ENCODE measurements at regions not wholly inside any gene's neighbourhood (a gene's known extent, or its start where the extent isn't known, plus 50 kb on each side); places are given as distances from the start of the nearest gene placed in this dataset.

DNA sequence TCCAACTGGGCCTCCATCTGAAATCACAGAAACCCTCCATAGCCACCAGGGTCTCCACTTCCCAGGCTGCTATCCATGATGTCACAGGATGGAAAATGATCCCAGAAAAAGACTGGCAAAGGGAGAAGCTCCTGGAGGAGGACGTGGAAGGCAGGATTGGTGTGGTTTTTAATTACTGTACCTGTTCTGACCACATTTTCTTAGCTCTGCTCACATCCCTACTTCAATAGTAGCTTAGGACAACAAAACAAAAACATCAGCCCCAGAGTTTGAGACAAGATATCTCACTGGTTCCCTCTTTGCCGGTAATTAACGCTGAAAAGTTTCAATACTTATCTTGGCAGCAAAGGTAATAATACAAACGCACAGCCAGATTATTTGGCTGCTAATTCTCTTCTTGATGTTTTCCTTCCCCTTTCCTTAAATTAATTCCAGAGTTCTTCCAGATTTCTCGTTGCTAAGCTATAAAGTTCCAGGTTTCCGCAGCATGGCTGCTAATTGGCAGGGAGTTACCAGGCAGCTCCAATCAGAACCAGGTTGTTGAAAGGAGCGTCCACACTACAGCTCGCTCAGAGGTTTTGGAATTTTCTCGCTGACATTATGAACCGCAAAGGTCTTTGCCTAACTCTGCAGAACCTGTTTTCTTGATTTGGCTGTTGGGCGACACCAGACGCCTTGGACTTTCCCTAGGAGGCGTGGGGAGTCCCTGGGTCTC lies 263.4 kb downstream of the MRTFB start:
- no peak for DNase-seq

DNA sequence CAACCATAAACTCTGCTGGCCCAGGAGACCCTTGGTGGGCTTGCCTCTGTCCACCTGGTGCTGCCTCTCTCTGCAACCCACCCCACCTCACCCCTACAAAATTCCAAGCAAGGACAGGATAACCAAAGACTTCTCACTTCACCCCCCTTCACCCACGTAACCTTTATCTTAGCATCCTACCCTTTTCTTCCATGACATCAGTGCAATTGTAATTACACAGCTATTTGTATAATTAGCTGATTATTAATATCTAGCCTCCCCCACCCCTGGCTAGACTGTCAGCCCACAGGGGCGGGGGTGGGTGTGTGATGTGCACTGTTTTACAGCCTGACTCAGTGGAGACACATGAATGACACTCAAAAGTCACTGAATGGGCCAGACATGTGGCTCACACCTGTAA lies 262.2 kb downstream of the MRTFB start:
- DNase-seq: no peak

DNA sequence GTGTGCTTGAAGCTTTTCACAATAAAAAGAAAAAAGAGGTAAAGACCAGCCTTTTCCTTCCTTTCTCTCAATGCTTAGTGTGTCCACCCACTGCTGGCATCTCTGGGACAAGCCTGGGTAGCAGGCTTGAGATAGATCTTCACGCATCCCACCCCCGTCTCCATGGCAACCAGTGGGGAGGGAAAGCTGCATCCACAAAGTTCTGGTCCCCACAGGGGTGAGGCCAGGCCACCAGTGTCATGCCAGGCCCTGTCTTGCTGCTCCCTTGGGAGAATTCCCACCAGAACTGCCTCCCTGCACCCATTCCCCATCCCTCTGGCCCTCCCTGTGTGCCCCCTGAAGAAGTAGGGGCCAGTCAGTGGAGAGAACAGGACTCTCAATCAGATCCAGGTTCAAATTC lies 259.9 kb downstream of the MRTFB start:
- no peak for DNase-seq

GRCh38 chr16:14329727-14330350 lies 258.7 kb downstream of the MRTFB start:
- DNase-seq: no peak

DNA sequence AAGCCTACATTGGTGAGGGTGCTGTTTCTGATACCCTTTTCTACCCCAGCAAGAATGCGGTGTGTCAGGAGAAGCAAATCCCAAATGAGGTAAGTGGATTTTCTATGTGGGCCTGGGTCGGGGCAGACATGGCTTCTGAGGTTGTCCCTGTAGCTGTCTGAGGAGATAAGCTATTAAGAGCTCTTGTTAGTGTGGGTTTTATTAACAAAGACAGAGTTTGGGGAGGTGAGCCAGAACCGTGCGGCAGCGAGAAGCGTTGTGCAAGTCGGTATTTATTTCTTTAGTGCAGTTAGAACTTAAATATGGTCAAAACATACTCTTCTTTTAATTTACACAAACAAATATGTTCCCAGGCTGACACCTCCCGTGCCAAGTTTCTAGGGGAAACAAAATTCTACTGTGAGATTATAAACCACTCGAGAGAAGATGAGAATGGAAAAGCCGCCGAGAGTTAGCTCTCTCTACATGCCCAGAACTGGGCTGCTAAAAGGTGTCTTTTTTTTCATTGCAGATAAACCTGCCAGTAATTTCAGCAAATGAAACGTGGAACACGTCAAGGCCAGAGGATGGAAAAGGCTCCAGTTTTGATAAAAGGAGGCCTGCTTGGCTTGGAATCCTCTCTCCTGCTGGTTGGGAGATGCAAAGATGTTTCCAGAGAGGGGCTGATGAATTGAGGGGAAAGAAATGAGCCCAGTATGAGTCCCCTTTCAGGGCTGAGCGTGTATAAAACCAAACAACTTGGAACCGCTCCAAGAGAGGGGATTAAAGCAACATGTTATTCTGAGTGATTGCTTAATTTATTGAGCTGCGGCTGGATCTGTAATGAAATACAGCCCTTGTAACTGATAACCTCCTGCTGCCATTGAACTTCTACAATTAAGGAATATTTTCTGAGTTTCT lies 254.6 kb downstream of the MRTFB start:
- no peak for DNase-seq

- DNase-seq: no peak
Observed at GRCh38 chr16:14324581-14324980, 253.5 kb downstream of the MRTFB start.

DNA sequence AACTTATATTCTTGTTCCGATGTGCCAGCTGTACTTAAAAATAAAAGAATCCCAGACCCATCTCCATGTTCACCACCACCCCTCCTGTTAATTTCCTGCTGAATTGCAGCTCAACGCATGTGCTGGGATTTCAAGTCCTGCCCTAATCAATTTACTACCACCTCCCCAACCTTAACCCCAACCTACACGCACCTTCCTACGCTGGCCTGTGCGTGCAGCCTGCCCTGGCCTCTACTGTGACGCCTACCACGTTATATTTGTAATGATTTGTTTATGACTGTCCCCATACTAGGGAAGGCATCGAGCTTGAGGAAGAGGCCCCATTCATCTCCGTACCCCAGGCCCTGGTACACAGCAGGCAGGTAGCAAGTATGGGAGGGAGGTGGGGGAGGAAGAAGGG lies 251.1 kb downstream of the MRTFB start:
- DNase-seq: no peak

GRCh38 chr16:14321542-14321941 lies 250.4 kb downstream of the MRTFB start:
- DNase-seq: no peak

DNA sequence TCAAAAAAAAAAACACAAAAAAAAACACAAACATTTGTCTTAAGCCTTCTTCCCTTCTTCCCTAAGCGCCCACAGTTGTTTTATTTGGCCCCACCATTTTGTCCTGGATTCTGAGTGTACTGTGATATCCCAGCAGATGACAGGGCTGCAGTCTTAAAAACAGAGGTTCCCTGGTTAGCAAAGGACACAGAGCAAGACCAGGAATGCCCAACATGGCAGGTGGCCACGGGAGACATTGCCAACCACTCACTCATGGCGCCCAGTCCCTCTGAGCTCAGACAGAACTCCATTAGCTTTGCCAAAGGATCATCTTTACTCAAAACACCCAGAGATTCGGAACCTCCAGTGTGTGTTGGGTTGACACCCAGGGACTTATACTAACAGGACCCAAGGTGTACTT lies 249.3 kb downstream of the MRTFB start:
- no peak for DNase-seq

All from GOT3 (cell line).